ENCODE measurements at regions not wholly inside any gene's neighbourhood (a gene's known extent, or its start where the extent isn't known, plus 50 kb on each side); places are given as distances from the start of the nearest gene placed in this dataset.
"Not testable (repeated sequence)": the region's sequence is repeated elsewhere in the genome, so short reads cannot be mapped to it uniquely, and the experiment has no call there.

- DNase-seq = no peak
- ATAC-seq = no peak
- intact Hi-C loops (cut with DNase I) = no loop called here
Observed at GRCh38 chr2:184114439-184114838, 483.9 kb upstream of the ZNF804A start.

GRCh38 chr2:184119989-184120800, 478.1 kb upstream of the ZNF804A start:
- DNase-seq (no peak), ATAC-seq (no peak)
- intact Hi-C loops (cut with DNase I) = no loop called here

GRCh38 chr2:184125867-184126266, 472.5 kb upstream of the ZNF804A start:
- ATAC-seq (no peak), DNase-seq (no peak)
- intact Hi-C loops (cut with DNase I) = no loop called here

GRCh38 chr2:184129073-184129472, 469.3 kb upstream of the ZNF804A start:
- ATAC-seq = no peak
- intact Hi-C loops (cut with DNase I) = no loop called here
- no peak for DNase-seq

- intact Hi-C loops (cut with DNase I) = no loop called here
- ATAC-seq (no peak), DNase-seq (no peak)
Observed at GRCh38 chr2:184137955-184138354, 460.4 kb upstream of the ZNF804A start.

GRCh38 chr2:184141866-184142265, 456.5 kb upstream of the ZNF804A start:
- intact Hi-C loops (cut with DNase I) = no loop called here
- DNase-seq (no peak), ATAC-seq (no peak)

- ATAC-seq (no peak), DNase-seq (no peak)
- intact Hi-C loops (cut with DNase I) = no loop called here
Observed at GRCh38 chr2:184154438-184154837, 443.9 kb upstream of the ZNF804A start.

- DNase-seq = no peak
- intact Hi-C loops (cut with DNase I) = no loop called here
- ATAC-seq = no peak
Observed at GRCh38 chr2:184155791-184156190, 442.5 kb upstream of the ZNF804A start.

- no peak for DNase-seq
- intact Hi-C loops (cut with DNase I) = no loop called here
- no peak for ATAC-seq
Observed at GRCh38 chr2:184157141-184157540, 441.2 kb upstream of the ZNF804A start.

GRCh38 chr2:184162426-184162825, 435.9 kb upstream of the ZNF804A start:
- intact Hi-C loops (cut with DNase I) = no loop called here
- ATAC-seq (no peak), DNase-seq (no peak)

- intact Hi-C loops (cut with DNase I); ATAC-seq; DNase-seq: not testable (repeated sequence)
Observed at GRCh38 chr2:184168823-184169222, 429.5 kb upstream of the ZNF804A start.

GRCh38 chr2:184169366-184169765, 429.0 kb upstream of the ZNF804A start:
- DNase-seq (no peak), ATAC-seq (no peak)
- intact Hi-C loops (cut with DNase I) = no loop called here

GRCh38 chr2:184174493-184175104, 423.7 kb upstream of the ZNF804A start:
- DNase-seq (no peak), ATAC-seq (no peak)
- intact Hi-C loops (cut with DNase I) = no loop called here

- no peak for ATAC-seq
- no peak for DNase-seq
- intact Hi-C loops (cut with DNase I) = no loop called here
Observed at GRCh38 chr2:184178229-184178628, 420.1 kb upstream of the ZNF804A start.

- ATAC-seq (no peak), DNase-seq (no peak)
- intact Hi-C loops (cut with DNase I) = no loop called here
Observed at GRCh38 chr2:184186436-184186835, 411.9 kb upstream of the ZNF804A start.

GRCh38 chr2:184187421-184187971, 410.8 kb upstream of the ZNF804A start:
- intact Hi-C loops (cut with DNase I) = no loop called here
- no peak for DNase-seq
- ATAC-seq = no peak

- ATAC-seq (no peak), DNase-seq (no peak)
- intact Hi-C loops (cut with DNase I) = no loop called here
Observed at GRCh38 chr2:184190725-184191124, 407.6 kb upstream of the ZNF804A start.

GRCh38 chr2:184192649-184193048, 405.7 kb upstream of the ZNF804A start:
- intact Hi-C loops (cut with DNase I) = no loop called here
- no peak for ATAC-seq
- no peak for DNase-seq

GRCh38 chr2:184197413-184197812, 400.9 kb upstream of the ZNF804A start:
- ATAC-seq (no peak), DNase-seq (no peak)
- intact Hi-C loops (cut with DNase I) = no loop called here

- ATAC-seq; DNase-seq; intact Hi-C loops (cut with DNase I): not testable (repeated sequence)
Observed at GRCh38 chr2:184198791-184199190, 399.5 kb upstream of the ZNF804A start.

- ATAC-seq = no peak
- intact Hi-C loops (cut with DNase I) = no loop called here
- DNase-seq = no peak
Observed at GRCh38 chr2:184199274-184199673, 399.1 kb upstream of the ZNF804A start.

Data from left cardiac atrium (tissue), 4 donors.